ENCODE measurements at regions not wholly inside any gene's neighbourhood (a gene's known extent, or its start where the extent isn't known, plus 50 kb on each side); places are given as distances from the start of the nearest gene placed in this dataset.

- TF ChIP-seq GATA1 (IDR thresholded peaks at IDR 0.05; ENCODE audit: low read depth, low read length) = no peak
- no peak for TF ChIP-seq POLR2A (IDR thresholded peaks at IDR 0.05; ENCODE audit: low read length)
- no peak for DNase-seq
These were observed 241.9 kb downstream of the PAX1 start for GRCh38 chr20:21947406-21947805.

- TF ChIP-seq GATA1 (IDR thresholded peaks at IDR 0.05; ENCODE audit: low read depth, low read length) = no peak
- no peak for DNase-seq
These were observed 238.8 kb downstream of the PAX1 start for GRCh38 chr20:21944227-21944626.

- no peak for TF ChIP-seq POLR2A (IDR thresholded peaks at IDR 0.05; ENCODE audit: low read length)
- TF ChIP-seq GATA1 (IDR thresholded peaks at IDR 0.05; ENCODE audit: low read depth, low read length) = no peak
- no peak for DNase-seq
These were observed 236.7 kb downstream of the PAX1 start for GRCh38 chr20:21941941-21942805.

GRCh38 chr20:21936720-21937380 lies 231.4 kb downstream of the PAX1 start:
- TF ChIP-seq GATA1 (IDR thresholded peaks at IDR 0.05; ENCODE audit: low read depth, low read length) = no peak
- DNase-seq = no peak

- DNase-seq = no peak
- TF ChIP-seq POLR2A (IDR thresholded peaks at IDR 0.05; ENCODE audit: low read length) = no peak
- no peak for TF ChIP-seq GATA1 (IDR thresholded peaks at IDR 0.05; ENCODE audit: low read depth, low read length)
These were observed 230.8 kb downstream of the PAX1 start for GRCh38 chr20:21936261-21936660.

- TF ChIP-seq POLR2A (IDR thresholded peaks at IDR 0.05; ENCODE audit: low read length) = no peak
- TF ChIP-seq GATA1 (IDR thresholded peaks at IDR 0.05; ENCODE audit: low read depth, low read length) = no peak
These were observed 228.1 kb downstream of the PAX1 start for GRCh38 chr20:21933526-21933925.

GRCh38 chr20:21921251-21921650 lies 215.8 kb downstream of the PAX1 start:
- no peak for DNase-seq
- TF ChIP-seq POLR2A (IDR thresholded peaks at IDR 0.05; ENCODE audit: low read length) (no peak), GATA1 (IDR thresholded peaks at IDR 0.05; ENCODE audit: low read depth, low read length) (no peak)

More at GRCh38 chr20:21933526-21933925, 228.1 kb downstream of the PAX1 start:
- DNase-seq = no peak

- no peak for DNase-seq
These were observed 214.7 kb downstream of the PAX1 start for GRCh38 chr20:21920211-21920610.

GRCh38 chr20:21918398-21918797 lies 212.9 kb downstream of the PAX1 start:
- no peak for DNase-seq
- TF ChIP-seq POLR2A (IDR thresholded peaks at IDR 0.05; ENCODE audit: low read length) (no peak), GATA1 (IDR thresholded peaks at IDR 0.05; ENCODE audit: low read depth, low read length) (no peak)

More at GRCh38 chr20:21920211-21920610, 214.7 kb downstream of the PAX1 start:
- TF ChIP-seq POLR2A (IDR thresholded peaks at IDR 0.05; ENCODE audit: low read length) (no peak), GATA1 (IDR thresholded peaks at IDR 0.05; ENCODE audit: low read depth, low read length) (no peak)

GRCh38 chr20:21902391-21902790 lies 196.9 kb downstream of the PAX1 start:
- TF ChIP-seq POLR2A (IDR thresholded peaks at IDR 0.05; ENCODE audit: low read length) = no peak
- TF ChIP-seq GATA1 (IDR thresholded peaks at IDR 0.05; ENCODE audit: low read depth, low read length) = no peak
- no peak for DNase-seq

GRCh38 chr20:21901470-21902275 lies 196.2 kb downstream of the PAX1 start:
- TF ChIP-seq GATA1 (IDR thresholded peaks at IDR 0.05; ENCODE audit: low read depth, low read length) (no peak), POLR2A (IDR thresholded peaks at IDR 0.05; ENCODE audit: low read length) (no peak)
- no peak for DNase-seq

GRCh38 chr20:21900431-21900830 lies 195.0 kb downstream of the PAX1 start:
- TF ChIP-seq GATA1 (IDR thresholded peaks at IDR 0.05; ENCODE audit: low read depth, low read length) (no peak), POLR2A (IDR thresholded peaks at IDR 0.05; ENCODE audit: low read length) (no peak)
- DNase-seq = no peak

- TF ChIP-seq GATA1 (IDR thresholded peaks at IDR 0.05; ENCODE audit: low read depth, low read length) (no peak), POLR2A (IDR thresholded peaks at IDR 0.05; ENCODE audit: low read length) (no peak)
These were observed 169.5 kb downstream of the PAX1 start for GRCh38 chr20:21874921-21875320.

GRCh38 chr20:21874127-21874526 lies 168.7 kb downstream of the PAX1 start:
- no peak for TF ChIP-seq POLR2A (IDR thresholded peaks at IDR 0.05; ENCODE audit: low read length)
- no peak for TF ChIP-seq GATA1 (IDR thresholded peaks at IDR 0.05; ENCODE audit: low read depth, low read length)
- no peak for DNase-seq

More at GRCh38 chr20:21874921-21875320, 169.5 kb downstream of the PAX1 start:
- DNase-seq = no peak

Data from erythroblast (primary cell).